HG03354 (cell line): ENCODE measurements at regions not wholly inside any gene's neighbourhood (a gene's known extent, or its start where the extent isn't known, plus 50 kb on each side); places are given as distances from the start of the nearest gene placed in this dataset.

Experiments used
- ATAC-seq: cut with Tn5 transposase; IDR thresholded peaks from one replicate; pipeline ENCODE4 v1.9.1; 2021; ENCODE audit warnings: mild to moderate bottlenecking; ENCODE audit not compliant: unreplicated experiment, poor library complexity, severe bottlenecking

- no peak for ATAC-seq
Observed at GRCh38 chr1:238296371-238296770, 405.6 kb upstream of the ZP4 start.

- no peak for ATAC-seq
Observed at GRCh38 chr1:238293075-238293474, 402.4 kb upstream of the ZP4 start.

- no peak for ATAC-seq
Observed at GRCh38 chr1:238281418-238281817, 390.7 kb upstream of the ZP4 start.

GRCh38 chr1:238279694-238280380, 389.1 kb upstream of the ZP4 start:
- no peak for ATAC-seq

- ATAC-seq, result no peak
Observed at GRCh38 chr1:238272145-238272544, 381.4 kb upstream of the ZP4 start.

GRCh38 chr1:238265866-238266265, 375.1 kb upstream of the ZP4 start:
- no peak for ATAC-seq

GRCh38 chr1:238264951-238265350, 374.2 kb upstream of the ZP4 start:
- no peak for ATAC-seq

- ATAC-seq, result no peak
Observed at GRCh38 chr1:238258510-238258909, 367.8 kb upstream of the ZP4 start.

- no peak for ATAC-seq
Observed at GRCh38 chr1:238257018-238257621, 366.4 kb upstream of the ZP4 start.

- ATAC-seq, result no peak
Observed at GRCh38 chr1:238254935-238255334, 364.2 kb upstream of the ZP4 start.

GRCh38 chr1:238252033-238252802, 361.5 kb upstream of the ZP4 start:
- peak; percentile 87 for ATAC-seq

- ATAC-seq, result no peak
Observed at GRCh38 chr1:238248356-238248755, 357.6 kb upstream of the ZP4 start.

GRCh38 chr1:238242181-238242580, 351.5 kb upstream of the ZP4 start:
- no peak for ATAC-seq

- ATAC-seq, result no peak
Observed at GRCh38 chr1:238241607-238242006, 350.9 kb upstream of the ZP4 start.

- no peak for ATAC-seq
Observed at GRCh38 chr1:238239343-238239742, 348.6 kb upstream of the ZP4 start.

- no peak for ATAC-seq
Observed at GRCh38 chr1:238233966-238234365, 343.2 kb upstream of the ZP4 start.

- ATAC-seq, result no peak
Observed at GRCh38 chr1:238232084-238232710, 341.5 kb upstream of the ZP4 start.

- no peak for ATAC-seq
Observed at GRCh38 chr1:238226810-238227209, 336.1 kb upstream of the ZP4 start.

- ATAC-seq, result no peak
Observed at GRCh38 chr1:238223076-238223640, 332.4 kb upstream of the ZP4 start.

GRCh38 chr1:238221738-238222137, 331.0 kb upstream of the ZP4 start:
- ATAC-seq, result no peak
